ENCODE measurements at regions not wholly inside any gene's neighbourhood (a gene's known extent, or its start where the extent isn't known, plus 50 kb on each side); places are given as distances from the start of the nearest gene placed in this dataset.

- TF ChIP-seq NR3C1 (CRISPR knock-in tag; conservative IDR thresholded peaks at IDR 0.05; ENCODE audit: low read depth) (no peak), ZBTB21 (CRISPR knock-in tag; IDR thresholded peaks at IDR 0.05; ENCODE audit: borderline replicate concordance) (no peak), CREM (CRISPR knock-in tag; IDR thresholded peaks at IDR 0.05) (no peak), FOXK1 (CRISPR knock-in tag; IDR thresholded peaks at IDR 0.05) (no peak)
- TF ChIP-seq, protein P1, sequence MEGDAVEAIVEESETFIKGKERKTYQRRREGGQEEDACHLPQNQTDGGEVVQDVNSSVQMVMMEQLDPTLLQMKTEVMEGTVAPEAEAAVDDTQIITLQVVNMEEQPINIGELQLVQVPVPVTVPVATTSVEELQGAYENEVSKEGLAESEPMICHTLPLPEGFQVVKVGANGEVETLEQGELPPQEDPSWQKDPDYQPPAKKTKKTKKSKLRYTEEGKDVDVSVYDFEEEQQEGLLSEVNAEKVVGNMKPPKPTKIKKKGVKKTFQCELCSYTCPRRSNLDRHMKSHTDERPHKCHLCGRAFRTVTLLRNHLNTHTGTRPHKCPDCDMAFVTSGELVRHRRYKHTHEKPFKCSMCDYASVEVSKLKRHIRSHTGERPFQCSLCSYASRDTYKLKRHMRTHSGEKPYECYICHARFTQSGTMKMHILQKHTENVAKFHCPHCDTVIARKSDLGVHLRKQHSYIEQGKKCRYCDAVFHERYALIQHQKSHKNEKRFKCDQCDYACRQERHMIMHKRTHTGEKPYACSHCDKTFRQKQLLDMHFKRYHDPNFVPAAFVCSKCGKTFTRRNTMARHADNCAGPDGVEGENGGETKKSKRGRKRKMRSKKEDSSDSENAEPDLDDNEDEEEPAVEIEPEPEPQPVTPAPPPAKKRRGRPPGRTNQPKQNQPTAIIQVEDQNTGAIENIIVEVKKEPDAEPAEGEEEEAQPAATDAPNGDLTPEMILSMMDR (IDR thresholded peaks at IDR 0.05), result no peak
- TF ChIP-seq, protein P2, sequence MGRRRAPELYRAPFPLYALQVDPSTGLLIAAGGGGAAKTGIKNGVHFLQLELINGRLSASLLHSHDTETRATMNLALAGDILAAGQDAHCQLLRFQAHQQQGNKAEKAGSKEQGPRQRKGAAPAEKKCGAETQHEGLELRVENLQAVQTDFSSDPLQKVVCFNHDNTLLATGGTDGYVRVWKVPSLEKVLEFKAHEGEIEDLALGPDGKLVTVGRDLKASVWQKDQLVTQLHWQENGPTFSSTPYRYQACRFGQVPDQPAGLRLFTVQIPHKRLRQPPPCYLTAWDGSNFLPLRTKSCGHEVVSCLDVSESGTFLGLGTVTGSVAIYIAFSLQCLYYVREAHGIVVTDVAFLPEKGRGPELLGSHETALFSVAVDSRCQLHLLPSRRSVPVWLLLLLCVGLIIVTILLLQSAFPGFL (CRISPR knock-in tag; IDR thresholded peaks at IDR 0.05; ENCODE audit: borderline replicate concordance), result no peak
- TF ChIP-seq, protein P3, sequence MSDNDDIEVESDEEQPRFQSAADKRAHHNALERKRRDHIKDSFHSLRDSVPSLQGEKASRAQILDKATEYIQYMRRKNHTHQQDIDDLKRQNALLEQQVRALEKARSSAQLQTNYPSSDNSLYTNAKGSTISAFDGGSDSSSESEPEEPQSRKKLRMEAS (CRISPR knock-in tag; IDR thresholded peaks at IDR 0.05), result no peak
Observed at GRCh38 chr12:108430926-108431325, 84.2 kb upstream of the FICD start.
